Upper lobe of right lung (tissue), 1 donor: ENCODE measurements at regions not wholly inside any gene's neighbourhood (a gene's known extent, or its start where the extent isn't known, plus 50 kb on each side); places are given as distances from the start of the nearest gene placed in this dataset.

Experiments used
- ATAC-seq: fragments of 200-7000 bp; cut with Tn5 transposase; one replicate; pipeline ENCODE4 v1.9.1; 2020; ENCODE audit warnings: mild to moderate bottlenecking, moderate library complexity
- DNase-seq: peaks from one replicate; pipeline ENCODE4 v3.0.0-alpha.2; 2020
- H3K27ac ChIP-seq: fragments of 200-600 bp; one replicate; pipeline ENCODE4 v1.8.0; 2022
- H3K27me3 ChIP-seq: fragments of 200-600 bp; one replicate; pipeline ENCODE4 v1.8.0; 2022; ENCODE audit warnings: mild to moderate bottlenecking
- H3K36me3 ChIP-seq: fragments of 200-600 bp; one replicate; pipeline ENCODE4 v1.8.0; 2022
- H3K4me1 ChIP-seq: fragments of 200-600 bp; one replicate; pipeline ENCODE4 v1.8.0; 2022
- H3K4me3 ChIP-seq: fragments of 200-600 bp; one replicate; pipeline ENCODE4 v1.8.0; 2022; ENCODE audit warnings: mild to moderate bottlenecking
- H3K9me3 ChIP-seq: fragments of 200-600 bp; one replicate; pipeline ENCODE4 v1.8.0; 2022
- intact Hi-C: fragments of 100-400 bp; cut with DNase I; formaldehyde crosslinking; loops from one replicate; pipeline ENCODE4 v1.11.0; 2022
- TF ChIP-seq, protein P1 (sequence below): fragments of 200-600 bp; IDR thresholded peaks from one replicate; pipeline ENCODE4 v1.8.0; 2022; ENCODE audit warnings: antibody characterized with exemption
- donor health status: DM: no; HTN: yes; CAD: no; lungs with severe emphysema.

DNA sequence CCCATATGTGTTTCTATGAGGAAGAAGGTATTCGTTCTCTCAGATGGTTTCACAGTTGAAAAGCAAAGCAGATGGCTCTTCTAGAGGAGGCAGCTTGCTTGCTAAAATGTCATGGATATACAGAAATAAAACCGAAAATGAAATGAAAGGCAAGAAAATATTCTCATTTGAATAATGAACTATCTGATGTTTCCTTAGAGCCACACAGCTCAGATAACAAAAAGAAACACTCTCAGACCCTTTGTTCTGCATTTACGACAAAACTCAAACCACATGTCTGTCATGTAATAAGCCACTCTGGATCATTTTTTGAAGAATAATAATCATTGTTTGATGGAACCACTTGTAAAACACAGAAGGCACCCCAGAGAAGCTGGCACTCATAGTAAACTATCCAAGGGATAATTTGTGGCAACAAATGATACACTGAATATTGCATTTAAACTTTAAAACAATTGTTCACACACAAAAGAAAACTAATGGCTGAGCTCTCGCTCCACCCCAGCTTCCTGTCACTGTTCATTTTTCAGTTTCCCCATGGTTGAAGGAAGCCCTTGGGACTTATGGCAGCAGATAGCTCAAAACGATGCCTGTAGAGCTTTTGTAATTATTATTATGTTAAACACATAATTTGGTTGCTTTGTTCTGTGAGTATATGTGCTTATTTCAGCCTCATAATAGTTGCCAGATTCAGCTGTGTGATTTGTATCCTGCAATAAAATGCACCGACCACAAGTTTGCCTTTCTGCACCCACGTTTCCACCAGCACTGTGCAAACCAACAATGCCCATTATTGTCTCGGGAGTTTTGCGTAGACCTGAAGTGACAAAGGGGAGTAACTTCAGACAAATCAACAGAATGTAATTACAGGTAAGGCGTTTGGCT lies 256.0 kb downstream of the TMEM167A start:
- no peak overlapping the region for H3K4me3 ChIP-seq
- no peaks in the 10 kb centered on the region for H3K27me3 ChIP-seq
- ATAC-seq: no peak
- no peaks in the 10 kb centered on the region for H3K4me1 ChIP-seq
- TF ChIP-seq, protein P1, sequence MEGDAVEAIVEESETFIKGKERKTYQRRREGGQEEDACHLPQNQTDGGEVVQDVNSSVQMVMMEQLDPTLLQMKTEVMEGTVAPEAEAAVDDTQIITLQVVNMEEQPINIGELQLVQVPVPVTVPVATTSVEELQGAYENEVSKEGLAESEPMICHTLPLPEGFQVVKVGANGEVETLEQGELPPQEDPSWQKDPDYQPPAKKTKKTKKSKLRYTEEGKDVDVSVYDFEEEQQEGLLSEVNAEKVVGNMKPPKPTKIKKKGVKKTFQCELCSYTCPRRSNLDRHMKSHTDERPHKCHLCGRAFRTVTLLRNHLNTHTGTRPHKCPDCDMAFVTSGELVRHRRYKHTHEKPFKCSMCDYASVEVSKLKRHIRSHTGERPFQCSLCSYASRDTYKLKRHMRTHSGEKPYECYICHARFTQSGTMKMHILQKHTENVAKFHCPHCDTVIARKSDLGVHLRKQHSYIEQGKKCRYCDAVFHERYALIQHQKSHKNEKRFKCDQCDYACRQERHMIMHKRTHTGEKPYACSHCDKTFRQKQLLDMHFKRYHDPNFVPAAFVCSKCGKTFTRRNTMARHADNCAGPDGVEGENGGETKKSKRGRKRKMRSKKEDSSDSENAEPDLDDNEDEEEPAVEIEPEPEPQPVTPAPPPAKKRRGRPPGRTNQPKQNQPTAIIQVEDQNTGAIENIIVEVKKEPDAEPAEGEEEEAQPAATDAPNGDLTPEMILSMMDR: no peak
- H3K36me3 ChIP-seq: no peaks in the 10 kb centered on the region
- no peak for DNase-seq
- no peak overlapping the region for H3K27ac ChIP-seq
- intact Hi-C loops: no loop called here
- H3K9me3 ChIP-seq: no peaks in the 10 kb centered on the region

DNA sequence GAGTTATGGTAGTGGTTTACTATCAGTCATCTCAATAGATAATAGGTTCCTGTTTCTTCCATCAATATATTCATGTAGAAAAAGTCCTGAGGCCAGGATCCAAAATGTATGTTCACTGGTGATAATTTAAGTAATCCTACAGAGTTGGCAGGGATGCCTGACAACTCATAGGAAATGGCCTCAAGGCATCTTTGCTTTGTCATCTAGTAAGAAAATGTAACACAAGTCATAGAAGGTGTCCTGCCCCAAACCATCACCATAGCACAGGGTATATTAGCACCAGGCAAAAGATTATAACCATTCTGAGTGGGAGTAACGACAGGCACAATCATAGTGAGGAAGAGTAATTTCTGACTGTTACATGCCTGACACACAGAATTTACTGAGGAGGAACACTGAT lies 257.0 kb downstream of the TMEM167A start:
- Histone ChIP-seq H3K27ac (no peak overlapping the region), H3K36me3 (no peaks in the 10 kb centered on the region), H3K4me3 (no peak overlapping the region), H3K4me1 (no peaks in the 10 kb centered on the region), H3K9me3 (no peaks in the 10 kb centered on the region), H3K27me3 (no peaks in the 10 kb centered on the region)
- intact Hi-C loops: no loop called here
- TF ChIP-seq, protein P1: no peak
- DNase-seq (no peak), ATAC-seq (no peak)

DNA sequence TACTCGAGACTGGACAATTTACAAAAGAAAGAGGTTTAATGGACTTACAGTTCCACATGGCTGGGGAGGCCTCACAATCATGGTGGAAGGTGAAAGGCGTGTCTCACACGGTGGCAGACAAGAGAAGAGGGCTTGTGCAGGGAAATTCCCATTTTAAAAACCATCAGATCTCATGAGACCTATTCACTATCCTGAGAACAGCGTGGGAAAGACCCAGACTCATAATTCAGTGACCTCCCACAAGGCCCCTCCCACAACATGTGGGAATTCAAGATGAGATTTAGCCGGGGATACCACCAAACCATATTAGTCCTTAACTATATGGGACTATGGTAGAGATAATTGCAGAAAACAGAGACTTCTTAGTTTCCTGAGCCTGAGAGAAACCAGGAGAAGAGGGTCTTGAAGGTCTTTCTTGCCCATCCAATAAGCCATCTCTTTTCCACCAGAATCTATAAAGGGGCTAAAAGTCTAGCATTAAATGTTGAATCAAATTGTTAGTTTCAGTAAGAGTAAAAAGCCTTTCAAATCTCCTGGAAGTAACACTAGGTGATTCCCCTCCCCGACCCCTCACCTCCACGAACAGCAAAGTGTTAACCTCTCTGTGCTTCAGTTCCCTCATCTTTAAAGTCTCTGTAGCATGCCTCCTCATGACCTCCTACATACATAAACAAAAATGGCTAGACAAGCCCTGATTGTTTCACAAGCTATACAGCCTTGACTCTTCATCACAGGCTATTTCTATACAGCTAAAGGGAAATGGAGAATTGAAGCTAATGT lies 259.1 kb downstream of the TMEM167A start:
- Histone ChIP-seq H3K4me1 (no peaks in the 10 kb centered on the region), H3K9me3 (no peaks in the 10 kb centered on the region), H3K4me3 (no peak overlapping the region), H3K36me3 (no peaks in the 10 kb centered on the region), H3K27ac (no peak overlapping the region), H3K27me3 (no peaks in the 10 kb centered on the region)
- ATAC-seq (no peak), DNase-seq (no peak)
- intact Hi-C loops: no loop called here
- TF ChIP-seq, protein P1: no peak

DNA sequence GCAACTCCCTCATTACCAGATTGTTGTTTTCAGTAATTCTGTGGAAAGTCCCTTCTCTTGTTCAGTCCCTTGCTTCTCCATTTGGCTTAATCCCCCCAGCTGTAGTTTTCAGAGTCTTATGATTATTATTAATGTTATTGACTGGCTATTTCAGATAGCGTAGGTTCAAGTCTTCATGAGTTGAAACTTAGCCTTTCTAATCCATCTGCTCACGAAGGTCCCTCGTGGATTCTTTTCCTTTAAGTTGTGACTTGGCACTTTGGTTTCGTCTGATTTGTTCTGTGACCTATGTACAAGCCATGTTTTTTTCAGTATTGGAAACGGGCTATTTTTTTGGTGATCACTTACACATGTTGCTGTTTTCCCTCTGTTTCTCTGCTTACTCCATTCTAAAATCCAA lies 260.3 kb downstream of the TMEM167A start:
- no peaks in the 10 kb centered on the region for H3K27me3 ChIP-seq
- no peak overlapping the region for H3K27ac ChIP-seq
- no peak for DNase-seq

DNA sequence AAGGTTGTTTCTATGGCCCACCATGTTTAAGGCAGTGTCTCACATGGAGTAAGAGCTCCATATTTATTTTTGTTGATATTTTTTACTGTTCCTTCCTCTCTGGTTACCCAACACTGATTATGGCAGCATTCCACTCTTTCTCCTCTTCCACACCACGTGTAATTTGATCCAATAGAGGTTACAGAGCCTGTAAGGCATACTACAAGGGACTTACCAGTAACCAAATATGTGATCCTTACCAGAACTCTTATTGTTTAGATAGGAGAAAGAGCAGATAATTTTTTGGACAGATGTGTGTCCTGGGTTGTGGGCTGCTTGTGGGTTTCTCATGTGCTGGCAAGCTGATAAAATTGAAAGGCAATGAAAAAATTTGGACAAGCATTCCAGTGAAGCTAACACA lies 261.3 kb downstream of the TMEM167A start:
- Histone ChIP-seq H3K27me3 (no peaks in the 10 kb centered on the region), H3K36me3 (no peaks in the 10 kb centered on the region), H3K4me3 (no peak overlapping the region), H3K9me3 (no peaks in the 10 kb centered on the region), H3K27ac (no peak overlapping the region), H3K4me1 (no peaks in the 10 kb centered on the region)
- ATAC-seq: no peak
- intact Hi-C loops: no loop called here
- TF ChIP-seq, protein P1: no peak
- DNase-seq: no peak

More for the DNA sequence above, 260.3 kb downstream of the TMEM167A start:
- no peaks in the 10 kb centered on the region for H3K4me1 ChIP-seq
- ATAC-seq: no peak
- TF ChIP-seq, protein P1: no peak
- no peaks in the 10 kb centered on the region for H3K9me3 ChIP-seq
- intact Hi-C loops: no loop called here
- no peaks in the 10 kb centered on the region for H3K36me3 ChIP-seq
- no peak overlapping the region for H3K4me3 ChIP-seq
